ENCODE measurements at regions not wholly inside any gene's neighbourhood (a gene's known extent, or its start where the extent isn't known, plus 50 kb on each side); places are given as distances from the start of the nearest gene placed in this dataset.
"Not testable (repeated sequence)": the region's sequence is repeated elsewhere in the genome, so short reads cannot be mapped to it uniquely, and the experiment has no call there.

GRCh38 chr20:47984437-47984836 lies 199.2 kb upstream of the SULF2 start:
- TF ChIP-seq PAX5 (IDR thresholded peaks at IDR 0.05; ENCODE audit: insufficient read depth, low read length, severe bottlenecking) (no peak), SPI1 (IDR thresholded peaks at IDR 0.05; ENCODE audit: low read depth, low read length) (no peak), POLR2A (IDR thresholded peaks at IDR 0.05; ENCODE audit: low read depth, low read length) (no peak), POU2F2 (IDR thresholded peaks at IDR 0.05; ENCODE audit: low read depth, low read length) (no peak), POLR2AphosphoS5 (IDR thresholded peaks at IDR 0.05; ENCODE audit: low read depth, low read length) (no peak), TAF1 (IDR thresholded peaks at IDR 0.05; ENCODE audit: low read depth, low read length) (no peak)
- FAIRE-seq (no peak), DNase-seq (ENCODE audit: insufficient read length, low spot score) (no peak)

- not testable (repeated sequence) for DNase-seq (ENCODE audit: insufficient read length, low spot score)
- peak; percentile 88 for FAIRE-seq
Observed at GRCh38 chr20:47983642-47984041, 198.4 kb upstream of the SULF2 start.

GRCh38 chr20:47982574-47983360 lies 197.5 kb upstream of the SULF2 start:
- FAIRE-seq = peak; percentile 33

GRCh38 chr20:47981222-47981621 lies 195.9 kb upstream of the SULF2 start:
- no peak for DNase-seq (ENCODE audit: insufficient read length, low spot score)
- no peak for FAIRE-seq
- no peak for TF ChIP-seq PAX5 (IDR thresholded peaks at IDR 0.05; ENCODE audit: insufficient read depth, low read length, severe bottlenecking)
- TF ChIP-seq POLR2AphosphoS5 (IDR thresholded peaks at IDR 0.05; ENCODE audit: low read depth, low read length) = no peak
- no peak for TF ChIP-seq POLR2A (IDR thresholded peaks at IDR 0.05; ENCODE audit: low read depth, low read length)
- TF ChIP-seq TAF1 (IDR thresholded peaks at IDR 0.05; ENCODE audit: low read depth, low read length) = no peak
- TF ChIP-seq POU2F2 (IDR thresholded peaks at IDR 0.05; ENCODE audit: low read depth, low read length) = no peak
- no peak for TF ChIP-seq SPI1 (IDR thresholded peaks at IDR 0.05; ENCODE audit: low read depth, low read length)

More at GRCh38 chr20:47982574-47983360, 197.5 kb upstream of the SULF2 start:
- TF ChIP-seq POU2F2 (IDR thresholded peaks at IDR 0.05; ENCODE audit: low read depth, low read length) = no peak
- no peak for TF ChIP-seq TAF1 (IDR thresholded peaks at IDR 0.05; ENCODE audit: low read depth, low read length)
- TF ChIP-seq SPI1 (IDR thresholded peaks at IDR 0.05; ENCODE audit: low read depth, low read length) = no peak
- no peak for TF ChIP-seq POLR2A (IDR thresholded peaks at IDR 0.05; ENCODE audit: low read depth, low read length)
- TF ChIP-seq POLR2AphosphoS5 (IDR thresholded peaks at IDR 0.05; ENCODE audit: low read depth, low read length) = no peak
- TF ChIP-seq PAX5 (IDR thresholded peaks at IDR 0.05; ENCODE audit: insufficient read depth, low read length, severe bottlenecking) = no peak
- DNase-seq (ENCODE audit: insufficient read length, low spot score) = peak; percentile 32

- DNase-seq (ENCODE audit: insufficient read length, low spot score) (no peak), FAIRE-seq (no peak)
- no peak for TF ChIP-seq POLR2A (IDR thresholded peaks at IDR 0.05; ENCODE audit: low read depth, low read length)
- no peak for TF ChIP-seq TAF1 (IDR thresholded peaks at IDR 0.05; ENCODE audit: low read depth, low read length)
- no peak for TF ChIP-seq SPI1 (IDR thresholded peaks at IDR 0.05; ENCODE audit: low read depth, low read length)
- TF ChIP-seq POU2F2 (IDR thresholded peaks at IDR 0.05; ENCODE audit: low read depth, low read length) = no peak
- no peak for TF ChIP-seq PAX5 (IDR thresholded peaks at IDR 0.05; ENCODE audit: insufficient read depth, low read length, severe bottlenecking)
- TF ChIP-seq POLR2AphosphoS5 (IDR thresholded peaks at IDR 0.05; ENCODE audit: low read depth, low read length) = no peak
Observed at GRCh38 chr20:47980336-47981177, 195.3 kb upstream of the SULF2 start.

- not testable (repeated sequence) for DNase-seq (ENCODE audit: insufficient read length, low spot score)
Observed at GRCh38 chr20:47979361-47980095, 194.2 kb upstream of the SULF2 start.

GRCh38 chr20:47978428-47979120 lies 193.3 kb upstream of the SULF2 start:
- FAIRE-seq = peak; percentile 75

More at GRCh38 chr20:47979361-47980095, 194.2 kb upstream of the SULF2 start:
- FAIRE-seq = not testable (repeated sequence)

GRCh38 chr20:47977789-47978252 lies 192.5 kb upstream of the SULF2 start:
- peak; percentile 55 for FAIRE-seq
- DNase-seq (ENCODE audit: insufficient read length, low spot score) = not testable (repeated sequence)

More at GRCh38 chr20:47978428-47979120, 193.3 kb upstream of the SULF2 start:
- DNase-seq (ENCODE audit: insufficient read length, low spot score) = not testable (repeated sequence)

- FAIRE-seq = not testable (repeated sequence)
Observed at GRCh38 chr20:47977017-47977788, 191.9 kb upstream of the SULF2 start.

More at GRCh38 chr20:47977017-47977788, 191.9 kb upstream of the SULF2 start:
- DNase-seq (ENCODE audit: insufficient read length, low spot score) = not testable (repeated sequence)
